HG02623 (cell line): ENCODE measurements at regions not wholly inside any gene's neighbourhood (a gene's known extent, or its start where the extent isn't known, plus 50 kb on each side); places are given as distances from the start of the nearest gene placed in this dataset.

Experiments used
- ATAC-seq: cut with Tn5 transposase; IDR thresholded peaks from one replicate; pipeline ENCODE4 v1.9.1; 2021; ENCODE audit warnings: moderate library complexity; ENCODE audit not compliant: unreplicated experiment

DNA sequence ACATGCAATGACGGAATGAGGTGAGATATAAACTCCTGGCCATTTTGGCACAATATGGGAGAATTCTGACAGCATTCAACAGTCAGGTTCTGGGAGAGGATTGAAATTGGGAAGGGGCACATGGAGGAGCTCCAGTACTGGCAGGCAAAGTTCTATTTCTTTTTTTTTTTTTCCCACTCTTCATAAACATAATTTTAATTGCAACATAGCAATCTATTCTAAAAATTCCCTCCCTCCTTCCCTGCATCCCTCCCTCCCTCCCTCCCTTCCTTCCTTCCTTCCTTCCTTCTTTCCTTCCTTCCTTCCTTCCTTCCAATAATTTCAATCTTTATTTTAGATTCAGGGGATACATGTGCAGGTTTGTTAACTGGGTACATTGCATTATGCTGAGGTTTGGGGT lies 93.2 kb downstream of the PTCSC3 start:
- ATAC-seq: no peak

DNA sequence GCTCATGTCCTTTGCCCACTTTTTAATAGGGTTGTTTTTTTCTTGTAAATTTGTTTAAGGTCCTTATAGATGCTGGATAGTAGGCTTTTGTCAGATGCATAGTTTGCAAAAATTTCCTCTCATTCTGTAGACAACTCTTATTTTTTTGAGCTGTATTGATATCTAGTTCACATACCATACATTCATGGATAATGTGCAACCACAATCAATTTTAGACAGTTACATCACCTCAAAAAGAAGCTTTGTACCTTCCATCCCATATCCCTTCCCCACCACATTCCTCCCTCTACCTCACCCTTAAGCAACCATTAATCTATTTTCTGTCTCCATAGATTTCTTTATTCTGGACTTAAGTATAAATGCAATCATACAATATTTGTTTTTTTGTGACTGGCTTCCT lies 98.4 kb downstream of the PTCSC3 start:
- ATAC-seq: no peak

DNA sequence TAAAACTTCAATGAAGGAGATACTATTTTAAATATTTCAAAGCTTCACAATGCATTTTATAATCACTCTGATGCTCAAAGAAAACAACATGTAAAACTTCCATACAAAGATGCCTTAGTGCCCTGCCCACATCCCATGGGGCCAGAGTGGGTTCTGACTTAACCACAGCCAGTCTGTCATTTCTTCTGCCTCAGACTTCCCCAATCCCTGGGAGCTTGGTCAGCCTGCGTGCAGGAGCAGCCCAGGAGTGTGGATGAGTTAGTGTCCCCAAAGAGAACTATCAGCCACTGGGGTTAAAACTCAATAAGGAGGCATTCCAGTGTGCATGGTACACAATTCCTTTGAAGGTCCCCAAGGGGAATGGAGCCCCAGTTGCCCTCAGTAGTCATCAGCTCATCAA lies 100.3 kb downstream of the PTCSC3 start:
- ATAC-seq: no peak

DNA sequence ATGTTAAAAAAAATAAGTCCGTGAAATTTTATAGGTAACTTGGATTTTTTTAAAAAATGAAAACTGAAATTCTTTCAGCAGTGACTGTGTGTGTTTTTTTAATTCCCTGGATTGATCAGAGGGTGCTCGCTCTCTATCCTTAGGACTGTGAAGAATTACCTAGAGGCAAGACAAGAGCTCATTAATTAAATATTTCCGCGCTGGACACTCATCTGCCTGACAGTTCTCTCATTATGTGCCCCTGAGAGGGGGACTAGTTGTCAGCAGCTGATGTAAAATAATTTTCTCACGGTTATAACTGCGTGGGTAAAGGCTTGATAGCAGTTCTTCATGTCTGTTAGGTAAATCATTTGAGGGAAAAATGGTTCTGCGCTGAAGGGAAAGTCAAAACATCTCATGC lies 101.3 kb downstream of the PTCSC3 start:
- ATAC-seq: no peak

DNA sequence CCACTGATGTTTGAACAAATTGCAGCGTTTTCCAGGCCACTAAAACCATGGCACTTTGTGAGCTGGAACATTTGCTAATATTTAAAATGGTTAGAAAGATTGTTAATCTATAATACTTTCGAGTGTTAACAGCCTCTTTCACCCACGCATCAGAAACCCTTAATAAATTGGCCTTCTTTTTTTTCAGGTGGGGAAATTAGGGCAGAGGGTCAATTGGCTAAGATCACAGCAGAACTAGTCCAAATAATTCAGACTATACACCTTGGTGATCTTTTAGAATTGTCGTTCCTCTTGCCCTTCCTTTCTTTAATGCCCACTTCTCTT lies 105.8 kb downstream of the PTCSC3 start:
- ATAC-seq: no peak

DNA sequence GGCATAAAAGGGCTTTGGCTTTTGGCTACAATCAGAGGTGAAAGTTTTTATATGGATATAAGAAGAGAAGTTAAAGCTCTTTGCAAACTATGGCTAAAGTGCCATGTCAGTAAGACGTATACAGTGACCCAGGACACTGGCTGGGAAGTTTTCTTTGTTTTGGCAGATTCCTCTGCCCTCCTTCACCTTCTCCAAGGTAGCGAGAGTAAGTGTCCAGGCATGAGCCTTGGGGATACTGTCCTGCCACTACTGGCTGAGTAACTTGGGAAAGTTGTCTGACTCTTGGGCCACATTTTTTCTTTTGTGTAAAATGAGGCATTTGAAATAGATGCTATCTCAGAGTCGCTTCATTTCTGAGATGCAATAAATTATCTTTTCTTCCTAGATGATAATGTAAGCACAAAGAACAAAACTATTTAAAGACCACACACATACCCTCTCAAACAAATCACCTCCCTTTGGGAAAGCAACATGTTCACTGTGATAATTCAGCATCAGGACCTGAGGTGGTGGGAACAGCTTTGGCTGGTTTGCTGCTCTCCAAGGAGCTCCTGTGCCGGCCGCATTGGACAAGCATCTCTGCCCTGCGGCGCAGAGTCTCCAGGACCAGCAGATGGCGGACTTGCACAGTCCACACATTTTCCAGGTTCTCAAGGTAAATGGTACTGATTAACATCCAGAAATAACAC lies 106.3 kb downstream of the PTCSC3 start:
- peak; percentile 74 for ATAC-seq

DNA sequence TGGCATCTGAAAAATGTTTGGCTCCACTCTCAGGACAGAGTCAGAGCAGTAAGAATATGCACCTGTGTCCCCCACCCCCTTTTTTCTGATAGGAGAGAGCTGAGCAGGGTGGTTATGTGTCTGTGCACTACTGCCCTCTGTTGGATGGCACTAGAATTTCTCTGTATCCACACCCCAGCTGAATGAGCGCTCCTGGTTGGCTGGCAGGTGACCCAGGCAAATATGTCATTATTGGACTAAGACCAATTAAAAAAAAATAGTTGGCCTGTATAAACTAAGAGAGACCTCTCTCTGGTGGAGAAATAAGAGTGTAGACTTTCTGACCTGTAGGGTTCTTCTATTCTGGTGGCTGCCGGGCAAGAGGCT lies 107.0 kb downstream of the PTCSC3 start:
- ATAC-seq: peak; percentile 49

DNA sequence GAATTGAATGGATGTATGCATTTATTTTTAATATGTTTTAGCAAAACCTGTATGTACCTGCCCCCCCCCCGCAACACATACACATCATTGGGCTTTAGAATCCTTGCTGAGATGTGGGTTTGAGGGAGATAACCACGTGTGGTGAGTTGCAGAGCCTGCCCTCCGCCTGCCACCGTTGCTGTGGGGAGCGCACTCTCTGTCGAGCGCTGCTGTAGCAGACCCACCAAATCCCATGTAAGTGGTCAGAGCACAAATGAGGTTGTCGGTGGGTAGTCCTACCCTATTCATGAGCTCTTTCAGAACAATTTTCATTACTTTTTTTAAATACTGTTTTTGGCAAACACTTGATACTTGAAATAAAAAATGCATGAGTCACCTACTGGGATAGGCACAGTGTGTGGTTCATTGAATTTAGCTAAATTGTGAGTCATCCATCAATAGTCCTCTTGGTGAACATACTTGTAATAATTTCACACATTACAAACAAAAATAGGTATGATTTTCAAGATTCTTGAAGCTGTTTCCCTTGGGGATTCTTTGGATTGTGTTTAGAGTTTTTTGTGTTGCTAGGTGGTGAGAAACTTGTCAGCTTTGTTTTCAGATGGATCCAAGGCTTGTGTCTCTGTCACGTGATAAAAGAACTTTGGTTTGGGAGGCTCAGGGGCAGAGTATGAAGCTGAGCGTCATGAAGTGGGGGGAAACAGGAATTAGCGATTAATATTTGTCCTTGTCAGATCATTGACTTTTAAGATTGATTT lies 107.6 kb downstream of the PTCSC3 start:
- no peak for ATAC-seq

DNA sequence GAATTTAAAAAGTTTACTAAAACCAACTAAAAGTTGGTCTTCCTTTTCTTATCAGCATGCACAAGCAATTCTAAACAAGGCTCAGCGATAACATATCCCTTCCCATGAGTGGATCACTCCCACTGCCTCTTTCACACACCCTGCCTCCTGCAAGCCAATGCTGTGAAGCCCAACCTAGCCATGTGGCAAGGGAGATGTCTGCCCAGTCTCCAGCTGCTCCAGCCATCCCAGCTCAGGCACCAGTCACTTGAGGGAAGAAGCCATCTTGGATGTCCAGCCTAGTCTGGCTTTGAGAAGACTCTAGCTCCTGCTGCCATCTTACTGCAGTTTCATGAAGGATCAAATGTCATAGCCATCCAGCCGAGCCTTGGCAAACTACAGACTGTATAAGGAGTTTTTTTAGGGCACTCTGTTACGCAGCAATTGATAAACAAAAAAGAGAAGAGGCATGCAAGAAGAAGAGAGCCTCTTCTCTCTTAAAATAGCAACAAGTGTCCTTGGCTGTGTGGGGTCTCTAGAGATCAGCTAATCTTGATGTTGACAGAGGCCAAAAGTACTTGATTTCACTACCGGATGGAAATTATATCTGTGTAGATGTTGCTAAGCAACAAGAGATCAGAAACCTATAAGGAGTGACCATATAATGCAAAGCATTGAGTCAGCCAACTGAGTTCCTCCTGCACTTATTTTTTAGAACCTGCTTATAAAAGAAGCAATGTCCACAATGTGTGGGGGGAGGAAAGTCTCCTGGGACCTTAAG lies 108.9 kb downstream of the PTCSC3 start:
- ATAC-seq: no peak

DNA sequence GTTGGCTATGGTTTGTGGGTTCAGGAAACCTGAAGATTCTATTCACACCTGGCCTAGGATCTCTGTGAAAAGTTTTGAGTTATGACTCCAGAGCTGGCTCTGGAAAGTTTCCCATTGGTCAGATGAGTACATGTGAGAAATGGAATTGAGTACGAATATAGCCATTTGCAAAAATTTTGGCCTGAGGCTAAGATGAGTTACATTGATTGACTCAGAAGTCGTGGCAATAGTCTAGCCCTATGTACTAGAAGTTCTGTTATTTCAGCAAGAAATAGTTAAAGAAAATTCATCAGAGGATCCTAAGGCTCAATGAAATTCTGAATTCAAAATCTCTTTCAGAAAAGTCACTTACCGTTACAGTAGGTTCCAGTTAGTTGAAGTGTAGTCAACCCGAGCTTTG lies 109.9 kb downstream of the PTCSC3 start:
- ATAC-seq: no peak

DNA sequence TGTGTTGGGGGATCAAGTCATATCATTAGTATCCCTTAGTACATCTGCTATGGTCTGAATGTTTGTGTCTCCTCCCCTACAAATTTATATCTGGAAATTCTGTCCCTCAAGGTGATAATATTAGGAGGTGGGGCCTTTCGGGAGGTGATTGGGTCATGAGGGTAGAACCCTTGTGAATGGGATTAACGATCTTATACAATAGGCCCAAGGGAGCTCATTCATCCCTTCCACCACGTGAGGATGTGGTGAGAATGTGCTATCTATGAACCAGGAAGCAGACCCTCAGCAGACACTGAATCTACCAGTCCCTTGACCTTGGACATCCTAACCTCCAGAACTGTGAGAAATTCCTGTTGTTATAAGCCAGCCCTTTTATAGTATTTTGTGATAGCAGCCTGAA lies 110.7 kb downstream of the PTCSC3 start:
- ATAC-seq: no peak

DNA sequence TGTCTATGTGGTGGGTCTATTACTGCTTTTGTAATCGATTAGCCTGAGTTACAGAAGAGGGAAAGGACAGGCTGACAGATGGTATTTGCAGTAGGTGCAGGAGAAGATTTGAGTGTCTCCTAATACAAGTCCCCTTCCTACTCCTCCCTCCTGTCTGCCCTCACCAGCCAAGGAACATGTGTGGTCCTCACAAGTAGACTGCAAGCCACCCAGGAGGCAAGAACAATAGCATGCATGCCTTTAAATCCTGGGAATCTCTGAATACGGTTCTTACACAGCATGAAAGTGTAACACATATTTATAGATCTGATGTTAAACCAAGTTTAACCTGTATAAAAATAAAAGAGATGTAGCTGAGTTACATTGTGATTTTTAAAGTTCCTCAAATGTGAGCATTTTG lies 117.0 kb downstream of the PTCSC3 start:
- no peak for ATAC-seq

DNA sequence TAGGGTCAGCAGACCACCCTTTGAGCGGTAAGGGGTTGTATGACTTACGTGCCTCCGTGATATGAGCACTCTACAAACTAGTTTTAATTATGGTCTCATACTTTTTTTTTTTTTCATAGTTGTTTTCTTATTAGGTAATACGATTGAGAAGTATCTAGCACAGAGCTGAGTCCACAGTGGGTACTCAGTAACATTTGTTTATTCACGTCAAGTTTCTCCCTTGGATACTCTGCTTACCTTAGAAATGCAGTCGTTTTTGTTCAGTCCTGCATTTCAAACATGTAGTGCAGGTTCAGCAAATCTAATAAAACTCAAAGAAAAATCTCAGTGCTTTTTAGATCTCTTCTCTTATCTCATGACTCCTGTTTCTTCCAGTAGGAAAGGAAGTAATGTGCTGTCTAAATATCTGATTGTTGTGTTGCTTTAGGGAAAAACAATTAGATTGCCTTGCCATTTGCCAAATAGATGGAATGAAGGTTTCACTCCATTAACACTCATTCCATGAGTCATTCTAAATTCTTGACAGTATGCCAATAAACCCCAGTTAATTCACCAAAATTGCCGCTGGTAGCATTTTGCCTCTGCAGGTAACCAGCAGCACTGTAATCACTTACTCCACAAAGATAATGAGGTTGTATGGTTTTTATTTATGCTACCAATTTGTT lies 118.9 kb downstream of the PTCSC3 start:
- ATAC-seq: no peak

DNA sequence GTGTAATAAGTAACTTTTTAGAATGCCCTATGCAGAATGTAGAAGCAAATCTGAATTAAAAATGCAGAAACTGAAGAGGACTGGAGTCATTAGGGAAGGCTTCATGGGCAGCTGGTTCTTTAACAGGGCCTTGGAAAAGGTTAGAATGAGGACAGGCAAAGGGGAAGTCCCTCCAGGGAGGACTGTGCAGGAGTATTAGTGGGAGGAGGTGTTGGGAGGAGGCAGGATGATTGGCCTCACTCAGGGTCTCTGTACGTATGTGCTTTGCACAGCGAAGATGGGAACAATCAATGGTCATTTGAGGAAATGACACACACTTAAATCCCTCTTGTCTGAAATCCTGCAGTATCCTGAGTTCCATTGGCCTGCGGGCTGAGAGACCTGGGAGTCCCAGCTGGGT lies 119.7 kb downstream of the PTCSC3 start:
- no peak for ATAC-seq

DNA sequence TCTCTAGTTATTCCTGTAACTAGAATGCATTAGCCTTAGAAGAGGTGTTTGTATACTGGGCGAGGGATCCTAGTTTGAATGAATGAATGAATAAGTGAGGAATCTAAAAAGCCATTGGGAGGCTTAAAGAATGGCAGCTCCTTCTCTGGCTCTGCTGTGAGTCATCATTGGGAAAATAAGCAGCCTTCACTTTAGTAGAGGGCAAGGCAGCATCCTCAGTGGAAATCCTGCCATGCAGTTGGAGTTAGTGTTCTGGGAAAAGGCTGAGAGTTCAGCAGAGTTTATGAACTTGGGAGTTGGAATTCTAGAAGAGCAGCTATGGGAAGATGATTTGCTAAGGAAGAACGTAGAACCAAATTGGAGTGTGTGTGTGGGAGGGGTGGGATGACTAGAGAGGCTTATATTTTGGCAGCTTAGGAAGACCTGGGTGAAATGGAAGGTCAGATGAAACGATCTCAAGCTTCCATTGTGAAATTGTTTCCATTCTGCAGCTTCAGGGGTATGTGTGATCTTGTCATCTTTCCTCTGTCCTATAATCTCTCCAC lies 120.8 kb downstream of the PTCSC3 start:
- no peak for ATAC-seq

DNA sequence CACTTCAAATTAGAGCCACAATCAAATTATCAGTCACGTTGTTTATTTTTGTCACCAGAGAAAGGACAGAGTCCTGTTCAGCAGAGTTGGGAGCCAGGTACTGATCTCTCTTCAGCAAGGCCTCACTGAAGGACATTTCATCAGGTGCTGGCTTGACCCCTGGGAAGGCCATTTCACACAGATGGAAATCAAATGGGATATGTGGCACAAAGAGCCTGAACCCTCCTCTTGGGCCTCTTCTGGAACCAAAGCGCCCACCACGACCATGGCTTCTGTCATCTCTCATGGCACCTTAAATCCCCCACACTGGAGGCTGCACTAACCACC lies 121.5 kb downstream of the PTCSC3 start:
- no peak for ATAC-seq

DNA sequence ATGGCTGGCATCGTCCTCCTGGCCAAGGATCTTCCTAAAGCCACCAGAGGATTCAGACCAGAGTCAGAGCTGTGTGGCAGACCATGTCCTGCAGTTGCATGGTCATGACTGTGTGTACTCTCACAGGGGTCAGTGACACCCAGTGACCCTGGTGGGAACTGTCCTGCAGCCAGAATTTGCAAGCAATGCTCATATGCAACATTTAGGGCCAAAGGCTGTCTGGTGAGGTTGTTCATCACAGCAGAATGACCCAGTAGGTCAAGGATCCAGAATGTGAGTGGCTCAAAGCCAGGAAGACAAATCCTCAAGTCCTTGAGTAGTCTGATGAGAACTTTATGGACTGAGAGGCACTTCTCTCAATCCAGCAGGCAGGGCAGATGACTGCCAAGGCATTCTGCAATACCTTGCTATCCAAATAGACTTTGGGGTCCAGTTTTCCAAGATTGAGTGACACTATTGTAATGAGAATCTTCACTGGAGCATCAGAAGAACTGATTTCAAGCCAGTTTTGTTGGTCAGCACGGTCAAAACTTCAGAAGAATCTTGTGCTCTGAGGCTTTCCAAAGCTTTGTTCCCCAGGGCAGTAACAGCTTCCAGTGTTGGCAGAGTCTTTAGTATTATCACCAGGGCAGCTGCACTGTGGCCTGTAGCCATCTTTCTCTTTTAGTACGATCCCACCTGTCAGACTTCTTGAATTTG lies 122.0 kb downstream of the PTCSC3 start:
- no peak for ATAC-seq

DNA sequence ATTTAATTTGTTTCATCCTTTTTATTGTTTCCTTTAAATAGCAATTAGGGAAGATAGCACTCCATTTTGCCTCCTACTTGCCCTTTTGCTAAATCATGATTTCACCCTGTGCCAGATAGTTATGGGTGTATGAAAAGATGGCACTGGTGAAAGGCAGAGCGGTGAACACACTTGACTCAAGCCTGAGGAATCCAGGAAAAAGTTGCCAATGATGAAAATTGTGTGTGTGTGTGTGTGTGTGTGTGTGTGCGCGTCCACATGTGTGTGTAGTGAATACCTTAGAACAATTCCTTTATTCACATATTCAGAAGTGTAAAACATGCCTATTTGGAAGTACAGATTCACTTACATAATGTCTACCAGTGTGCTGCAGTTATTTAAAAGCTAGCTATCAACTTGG lies 123.8 kb downstream of the PTCSC3 start:
- ATAC-seq: no peak

DNA sequence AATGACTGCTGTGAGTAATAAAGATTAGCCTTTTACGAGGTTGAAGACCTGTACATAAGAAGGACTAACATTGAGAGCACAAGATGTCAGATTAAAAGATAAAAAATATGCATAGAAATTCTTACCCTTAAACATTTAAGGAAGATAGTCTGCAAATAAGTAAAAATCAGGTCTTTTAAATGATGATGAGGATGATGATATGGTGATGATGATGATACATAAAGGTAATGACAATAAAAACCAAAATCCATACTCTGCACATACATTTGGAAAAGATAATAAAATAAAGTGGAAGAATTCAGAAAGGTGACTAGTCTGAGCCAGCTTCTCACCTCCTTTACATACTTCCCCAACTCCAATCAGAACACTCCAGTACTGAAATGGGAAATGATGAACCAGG lies 124.5 kb downstream of the PTCSC3 start:
- no peak for ATAC-seq

DNA sequence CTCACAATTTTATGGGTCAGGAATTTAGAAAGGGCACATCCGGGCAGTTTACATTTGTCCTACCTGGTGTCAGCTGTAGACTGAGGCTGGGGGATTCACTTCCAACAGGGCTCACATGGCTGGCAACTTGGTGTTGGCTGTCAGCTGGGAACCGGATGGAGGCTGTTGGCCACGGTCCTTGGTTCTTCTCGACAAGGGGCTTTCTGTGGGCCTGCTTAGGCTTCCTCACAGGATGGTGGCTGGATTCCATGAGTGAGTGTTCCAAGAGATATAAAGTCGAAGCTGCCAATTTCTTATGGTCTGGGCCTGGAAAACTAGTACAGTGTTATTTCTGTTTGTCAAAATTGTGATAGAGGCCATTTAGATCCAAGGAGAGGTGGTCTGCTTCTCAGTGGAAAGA lies 127.9 kb downstream of the PTCSC3 start:
- ATAC-seq: no peak

DNA sequence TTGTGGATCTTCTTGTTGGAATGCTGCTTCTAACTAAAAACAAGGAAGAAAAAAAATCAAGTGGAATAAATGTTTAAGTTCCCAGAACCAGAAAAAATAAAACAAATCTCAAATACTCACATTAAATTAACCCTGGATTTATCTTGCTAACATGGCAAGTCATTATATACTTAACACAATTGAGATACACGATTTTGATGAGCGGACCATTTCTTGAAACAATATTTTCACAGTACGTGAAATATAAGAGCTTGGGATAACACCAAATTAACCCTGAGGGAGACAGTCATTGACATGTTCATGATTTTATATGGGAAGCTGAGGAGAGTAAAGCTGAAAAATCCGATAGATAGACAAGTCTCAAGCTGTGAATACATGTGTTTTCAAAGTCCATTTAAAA lies 128.6 kb downstream of the PTCSC3 start:
- ATAC-seq: no peak
